Activated CD4-positive, alpha-beta T cell treated with anti-CD3 and anti-CD28 coated beads, Interleukin-2, amount 10 ng/mL, durations not matched to agents 24 days and 14 days (primary cell): ENCODE measurements at regions not wholly inside any gene's neighbourhood (a gene's known extent, or its start where the extent isn't known, plus 50 kb on each side); places are given as distances from the start of the nearest gene placed in this dataset.

Experiments used
- DNase-seq: peaks from one replicate; pipeline ENCODE4 v3.0.0; 2022
- H3K27ac Mint-ChIP-seq: one replicate; pipeline ENCODE4 v1.8.0; 2022; ENCODE audit warnings: mild to moderate bottlenecking, mixed read lengths
- H3K27me3 Mint-ChIP-seq: one replicate; pipeline ENCODE4 v1.8.0; 2022; ENCODE audit warnings: mixed read lengths
- H3K36me3 Mint-ChIP-seq: one replicate; pipeline ENCODE4 v1.8.0; 2022; ENCODE audit warnings: low read depth, mild to moderate bottlenecking, mixed read lengths
- H3K4me1 Mint-ChIP-seq: one replicate; pipeline ENCODE4 v1.8.0; 2021; ENCODE audit warnings: mixed read lengths
- H3K4me3 Mint-ChIP-seq: one replicate; pipeline ENCODE4 v1.8.0; 2022; ENCODE audit warnings: mild to moderate bottlenecking, moderate library complexity, mixed read lengths
- H3K9me3 Mint-ChIP-seq: one replicate; pipeline ENCODE4 v1.8.0; 2021; ENCODE audit warnings: mixed read lengths
- intact Hi-C: fragments of 100-400 bp; cut with micrococcal nuclease; formaldehyde crosslinking; loops from one replicate; pipeline ENCODE4 v1.15.1; 2023

- DNase-seq: no peak
- intact Hi-C loops: no loop called here
- no peak overlapping the region for H3K4me3 Mint-ChIP-seq
- no peaks in the 10 kb centered on the region for H3K36me3 Mint-ChIP-seq
- no peaks in the 10 kb centered on the region for H3K4me1 Mint-ChIP-seq
- H3K27ac Mint-ChIP-seq: no peak overlapping the region
- peaks cover 17% of the 10 kb centered on the region for H3K27me3 Mint-ChIP-seq
- no peaks in the 10 kb centered on the region for H3K9me3 Mint-ChIP-seq
Measured at GRCh38 chr9:94010980-94011533, 55.9 kb upstream of the BARX1 start.

- Mint-ChIP-seq H3K36me3 (no peaks in the 10 kb centered on the region), H3K9me3 (no peaks in the 10 kb centered on the region), H3K4me3 (no peak overlapping the region), H3K27me3 (peaks cover 21% of the 10 kb centered on the region), H3K4me1 (no peaks in the 10 kb centered on the region), H3K27ac (no peak overlapping the region)
- DNase-seq: no peak
- intact Hi-C loops: no loop called here
Measured at GRCh38 chr9:94005272-94005901, 50.2 kb upstream of the BARX1 start.
